GDM1 (cell line): ENCODE measurements at regions not wholly inside any gene's neighbourhood (a gene's known extent, or its start where the extent isn't known, plus 50 kb on each side); places are given as distances from the start of the nearest gene placed in this dataset.
"Not testable (repeated sequence)": the region's sequence is repeated elsewhere in the genome, so short reads cannot be mapped to it uniquely, and the experiment has no call there.

Experiments
- DNase-seq: peaks from one replicate; lab custom pipeline; 2025; lab: John Stamatoyannopoulos, UW

GRCh38 chr4:138393886-138394610 is 151.9 kb upstream of the SLC7A11 start:
- no peak for DNase-seq

DNA sequence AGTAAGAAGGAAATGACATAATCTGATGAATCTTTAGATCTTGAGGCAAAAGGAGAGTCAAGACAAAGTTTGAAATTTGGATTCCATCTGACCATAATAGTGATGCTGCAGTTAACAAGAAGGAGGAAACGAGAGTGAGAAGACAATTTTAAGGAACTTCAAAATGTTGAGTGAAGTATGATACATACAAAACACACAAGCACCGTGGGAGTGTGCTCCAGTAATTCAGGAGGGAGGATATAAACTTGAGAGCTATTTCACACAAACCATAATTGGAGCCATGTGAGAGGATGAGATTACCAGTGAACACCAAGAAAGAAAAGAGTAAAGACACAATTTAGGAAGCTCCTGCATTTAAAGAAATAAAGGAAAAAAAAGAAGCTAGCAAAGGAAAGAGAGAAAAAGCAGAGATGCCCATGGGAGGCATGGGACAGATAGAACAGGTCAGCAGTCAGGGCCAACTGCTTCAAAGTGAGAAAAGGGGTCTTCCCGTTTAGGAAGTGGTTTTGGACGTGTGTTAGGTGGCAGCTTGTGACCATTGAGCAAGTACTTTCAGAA is 150.7 kb upstream of the SLC7A11 start:
- no peak for DNase-seq

GRCh38 chr4:138389976-138390685 is 148.0 kb upstream of the SLC7A11 start:
- no peak for DNase-seq

DNA sequence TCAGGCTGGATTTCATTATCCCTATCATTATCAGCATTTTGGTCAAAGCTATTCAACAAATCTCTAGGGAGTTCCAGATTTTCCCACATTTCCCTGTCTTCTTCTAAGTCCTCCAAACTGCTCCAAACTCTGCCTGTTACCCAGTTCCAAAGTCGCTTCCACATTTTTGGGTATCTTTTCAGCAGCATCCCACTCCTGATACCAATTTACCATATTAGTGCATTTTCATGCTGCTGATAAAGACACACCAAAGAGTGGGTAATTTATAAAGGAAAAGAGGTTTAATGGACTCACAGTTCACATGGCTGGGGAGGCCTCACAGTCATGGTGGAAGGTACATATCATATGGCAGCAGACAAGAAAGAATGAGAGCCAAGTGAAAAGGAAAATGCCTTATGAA is 132.8 kb upstream of the SLC7A11 start:
- DNase-seq, result no peak

DNA sequence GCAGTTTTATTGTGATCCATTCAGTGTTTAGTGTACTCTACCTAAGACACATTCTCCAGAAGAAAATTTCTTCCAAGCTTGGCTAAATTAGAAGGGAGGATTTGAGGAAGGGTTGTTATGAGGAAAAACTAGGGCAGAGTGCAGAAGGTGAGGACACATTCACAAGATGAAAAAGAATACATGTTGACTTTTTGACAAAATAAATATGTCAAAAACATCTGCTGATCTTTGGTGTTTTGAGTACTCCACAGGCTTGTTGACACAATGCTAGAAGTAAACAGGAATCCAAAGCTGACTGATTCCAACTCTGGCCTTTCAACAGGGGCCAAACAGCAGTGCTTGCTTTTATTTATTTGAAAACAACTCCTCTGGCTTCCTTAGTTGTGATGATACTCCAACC is 125.8 kb upstream of the SLC7A11 start:
- DNase-seq, result no peak

- DNase-seq, result not testable (repeated sequence)
These were observed 110.3 kb upstream of the SLC7A11 start for GRCh38 chr4:138352446-138352845.

- DNase-seq, result no peak
These were observed 105.9 kb upstream of the SLC7A11 start for GRCh38 chr4:138348055-138348454.

- no peak for DNase-seq
These were observed 105.4 kb upstream of the SLC7A11 start for GRCh38 chr4:138347561-138347960.

- DNase-seq, result no peak
These were observed 102.7 kb upstream of the SLC7A11 start for GRCh38 chr4:138344851-138345250.

GRCh38 chr4:138344054-138344453 is 101.9 kb upstream of the SLC7A11 start:
- DNase-seq, result no peak

DNA sequence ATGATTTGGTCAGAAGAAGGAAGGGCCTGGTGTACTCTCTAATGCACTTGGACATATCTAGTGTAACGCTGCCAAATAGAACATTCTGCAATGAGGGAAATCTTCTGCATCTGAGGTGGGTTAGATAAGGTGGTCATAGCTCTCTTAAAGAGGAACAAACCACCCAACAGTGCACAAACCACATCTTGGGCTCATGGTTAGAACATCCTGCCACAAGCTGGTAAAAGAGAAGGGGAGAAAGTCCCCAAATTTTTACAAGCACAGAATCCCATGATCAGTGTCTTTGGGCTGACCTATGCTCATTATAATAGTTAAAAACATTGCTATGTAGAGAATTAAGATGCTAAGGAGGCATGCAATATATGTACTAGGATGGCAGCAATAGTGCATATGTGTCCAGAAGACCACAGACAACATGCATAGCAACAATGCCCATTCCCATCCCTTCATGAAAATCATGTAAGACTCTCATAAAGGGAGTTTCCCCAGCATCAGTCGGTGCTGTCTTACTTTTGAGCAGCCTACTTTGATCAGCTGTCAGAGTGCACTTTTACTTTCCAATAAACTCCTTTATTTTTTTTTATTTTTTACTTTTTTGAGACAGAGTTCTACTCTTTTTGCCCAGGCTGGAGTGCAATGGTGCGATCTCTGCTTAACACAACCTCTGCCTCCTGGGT is 99.7 kb upstream of the SLC7A11 start:
- no peak for DNase-seq

DNA sequence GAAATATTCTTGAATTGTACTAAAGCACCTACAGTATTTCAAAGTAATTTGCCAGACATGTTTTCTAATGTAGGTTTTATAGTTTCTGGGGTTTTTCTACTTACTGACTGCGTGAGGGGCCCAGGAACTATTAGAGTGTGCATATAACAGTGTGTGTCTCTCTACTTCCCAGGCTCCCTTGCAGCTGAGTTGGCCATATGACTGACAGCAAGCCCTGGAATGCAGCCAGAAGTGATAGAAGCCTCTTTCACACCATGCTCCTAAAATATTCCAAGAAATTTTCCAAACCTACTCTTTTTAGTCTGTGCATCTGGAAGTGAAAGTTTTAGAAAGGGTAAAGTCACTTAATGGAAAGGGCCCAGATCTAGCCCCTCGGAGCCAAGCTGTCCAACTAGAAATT is 96.7 kb upstream of the SLC7A11 start:
- DNase-seq, result no peak

DNA sequence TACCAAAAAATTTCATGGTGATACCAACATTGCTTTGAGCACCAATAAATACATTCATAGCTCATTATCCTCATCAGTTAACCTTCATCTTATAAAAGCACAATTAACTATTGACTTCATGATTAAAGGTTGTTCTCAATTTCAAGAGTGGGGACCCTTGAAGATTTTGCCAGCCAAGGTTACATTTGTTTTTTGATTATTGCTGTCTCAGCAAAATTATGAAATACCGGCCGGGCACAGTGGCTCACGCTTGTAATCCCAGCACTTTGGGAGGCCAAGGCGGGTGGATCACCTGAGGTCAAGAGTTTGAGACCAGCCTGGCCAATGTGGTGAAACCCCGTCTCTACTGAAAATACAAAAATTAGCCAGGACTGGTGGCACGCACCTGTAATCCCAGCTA is 96.1 kb upstream of the SLC7A11 start:
- not testable (repeated sequence) for DNase-seq

DNA sequence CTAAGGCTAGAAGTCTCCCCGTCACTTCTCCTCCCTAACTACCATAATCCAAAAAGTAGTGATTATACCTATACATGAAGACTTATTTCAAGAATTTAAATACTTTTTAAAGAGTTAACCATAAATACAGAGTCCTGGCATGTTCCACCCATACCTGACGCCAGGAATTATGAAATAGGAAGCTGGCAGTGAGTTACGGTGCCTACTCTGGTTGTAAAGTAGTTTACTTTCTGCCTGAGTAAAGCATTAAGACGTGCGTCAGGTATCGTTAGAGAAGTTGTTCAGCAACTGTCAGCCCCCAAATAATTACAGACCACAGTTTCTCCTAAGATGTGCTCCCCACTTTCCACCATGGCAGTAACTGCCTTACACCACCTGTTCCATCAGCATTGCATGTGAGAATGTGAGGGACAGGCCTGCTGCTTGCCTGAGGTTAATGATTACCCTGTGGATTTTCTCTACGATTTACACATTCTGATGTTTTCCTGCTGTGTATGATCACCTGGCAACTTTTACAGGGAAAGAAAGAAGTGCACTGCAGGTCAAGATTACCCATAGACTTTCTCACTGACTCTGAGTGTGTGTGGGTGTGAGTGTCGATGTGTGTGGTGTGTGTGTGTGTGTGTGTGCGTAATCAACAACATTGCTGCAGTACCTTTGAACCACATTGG is 92.3 kb upstream of the SLC7A11 start:
- DNase-seq, result no peak

DNA sequence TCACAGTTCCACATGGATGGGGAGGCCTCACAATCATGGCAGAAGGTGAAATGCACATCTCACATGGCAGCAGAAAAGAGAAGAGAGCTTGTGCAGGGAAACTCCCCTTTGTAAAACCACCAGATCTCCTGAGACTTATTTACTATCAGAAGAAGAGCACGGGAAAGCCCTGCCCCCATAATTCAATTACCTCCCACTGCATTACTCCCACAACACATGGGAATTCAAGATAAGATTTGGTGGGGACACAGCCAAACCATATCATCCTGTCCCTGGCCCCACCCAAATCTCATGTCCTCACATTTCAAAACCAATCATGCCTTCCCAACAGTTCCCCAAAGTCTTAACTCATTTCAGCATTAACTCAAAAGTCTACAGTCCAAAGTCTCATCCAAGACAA is 90.3 kb upstream of the SLC7A11 start:
- DNase-seq, result not testable (repeated sequence)

DNA sequence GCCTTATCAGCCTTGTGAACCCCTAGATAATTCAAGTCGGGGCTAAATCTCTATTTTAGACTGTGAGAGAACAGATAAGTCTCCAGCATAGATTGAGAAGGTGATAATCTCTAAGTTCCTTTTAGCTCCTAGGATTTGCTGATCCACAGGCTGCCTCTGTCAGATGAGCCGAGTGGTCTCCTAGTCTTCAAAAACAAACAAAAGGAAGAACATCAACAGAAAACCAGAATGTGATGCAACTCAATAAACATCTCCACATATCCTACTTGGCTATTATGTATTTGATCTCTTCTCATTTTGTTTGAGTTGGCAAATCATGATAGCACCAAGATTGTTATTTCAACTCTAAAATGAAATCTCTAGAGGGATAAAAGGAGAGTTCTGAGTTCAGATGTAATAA is 88.4 kb upstream of the SLC7A11 start:
- DNase-seq, result no peak

- no peak for DNase-seq
These were observed 87.4 kb upstream of the SLC7A11 start for GRCh38 chr4:138329506-138330070.

DNA sequence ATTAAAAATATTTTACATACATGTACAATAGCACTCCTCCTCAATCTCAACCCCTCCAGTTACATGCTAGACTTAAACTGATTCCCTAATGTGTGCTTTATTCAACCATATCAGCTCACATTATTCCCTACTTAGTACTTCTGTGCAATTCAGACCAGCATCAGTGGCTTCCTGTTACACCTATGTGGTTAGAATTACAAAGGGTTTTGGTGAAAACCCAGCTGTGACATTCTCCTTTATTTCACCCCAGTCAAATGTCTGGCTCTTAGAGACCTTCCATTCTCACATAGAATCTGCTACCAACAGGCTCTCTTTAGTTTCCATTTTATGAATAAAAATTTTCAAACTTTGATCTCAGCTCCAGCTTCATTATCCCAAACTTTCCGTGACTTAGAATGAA is 85.2 kb upstream of the SLC7A11 start:
- DNase-seq, result no peak

- DNase-seq, result no peak
These were observed 78.7 kb upstream of the SLC7A11 start for GRCh38 chr4:138320831-138321230.

DNA sequence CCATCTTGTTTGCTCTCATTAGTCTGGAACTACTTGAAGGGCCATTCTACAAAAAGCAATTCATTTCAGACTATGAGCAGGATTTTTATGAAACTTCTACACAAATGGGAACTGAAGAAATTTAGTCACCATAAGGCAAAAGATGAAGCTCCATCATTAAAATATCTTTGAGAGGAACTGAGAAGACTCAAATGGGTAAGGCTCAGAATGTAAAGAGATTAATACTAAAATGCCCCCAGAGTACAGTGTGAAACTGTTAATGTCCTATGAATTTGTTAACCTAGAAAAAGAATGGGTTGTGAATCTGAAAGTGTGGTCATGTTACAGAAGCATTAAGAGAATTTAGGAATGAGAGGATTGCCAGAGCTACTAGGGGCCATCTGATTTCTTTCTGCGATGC is 77.9 kb upstream of the SLC7A11 start:
- DNase-seq, result no peak

DNA sequence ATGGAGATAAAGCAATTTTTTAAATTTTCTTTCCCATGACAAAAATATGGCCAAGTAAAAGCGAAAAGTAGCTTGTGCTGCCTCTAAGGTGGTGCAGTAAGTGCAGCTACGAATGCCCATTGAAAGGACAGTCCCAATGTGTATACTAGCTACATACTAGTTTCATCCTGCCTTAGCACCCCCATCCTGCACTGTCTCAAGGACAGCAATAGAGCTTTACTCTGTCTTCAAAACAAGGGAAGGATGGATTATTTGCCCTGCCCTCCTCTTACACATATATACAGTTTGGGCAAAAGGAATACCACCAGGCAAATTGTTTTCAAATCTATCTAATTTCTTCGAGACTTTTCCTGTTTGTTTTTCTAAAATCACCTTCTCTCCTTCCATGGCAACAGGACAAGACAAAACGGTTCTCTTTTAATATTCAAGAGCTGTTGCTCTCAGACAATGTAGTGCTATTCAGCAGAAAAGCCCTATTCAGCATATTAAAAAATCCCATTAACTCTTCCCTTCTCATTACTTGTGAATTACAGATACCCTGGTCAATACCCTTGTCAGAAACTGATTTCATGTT is 75.1 kb upstream of the SLC7A11 start:
- no peak for DNase-seq

DNA sequence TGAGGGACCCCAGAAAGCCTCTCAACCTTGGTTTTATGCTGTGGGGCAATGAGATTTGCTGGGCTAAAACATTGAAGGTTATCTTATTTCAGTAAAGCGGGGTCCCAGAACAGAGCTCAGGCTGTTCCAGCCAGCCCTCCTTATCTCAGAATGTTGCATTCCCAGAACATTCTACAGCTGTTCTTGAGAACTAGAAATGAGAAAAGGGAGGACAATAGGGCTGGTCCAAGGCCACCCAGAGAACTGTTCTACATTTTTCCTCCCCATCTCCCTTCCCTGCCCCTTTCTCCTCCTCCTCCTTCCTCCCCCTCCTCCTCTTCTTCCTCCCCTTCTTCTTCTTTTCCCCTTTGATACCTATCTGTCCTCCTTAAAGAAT is 70.4 kb upstream of the SLC7A11 start:
- no peak for DNase-seq
